ENCODE measurements at regions not wholly inside any gene's neighbourhood (a gene's known extent, or its start where the extent isn't known, plus 50 kb on each side); places are given as distances from the start of the nearest gene placed in this dataset.

DNA sequence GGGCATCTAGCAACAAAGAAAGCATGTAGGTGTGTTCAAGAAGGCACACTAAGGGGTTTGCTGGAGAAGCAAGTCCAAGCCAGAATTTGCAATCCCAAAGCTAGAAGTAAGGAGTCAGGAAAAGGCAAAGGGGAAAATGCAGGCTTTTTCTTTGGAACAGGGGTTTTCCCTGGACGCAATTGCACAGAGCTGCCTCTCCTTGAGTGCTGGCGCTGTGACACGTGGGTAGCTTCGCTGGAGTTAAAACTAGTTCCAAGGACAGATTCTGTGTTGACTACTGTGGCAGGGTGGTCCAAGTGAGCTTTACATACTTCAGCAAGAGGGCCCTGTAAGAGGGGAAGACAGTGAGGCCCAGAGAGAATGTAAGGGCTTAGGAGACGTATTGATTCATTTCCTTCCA, 277.1 kb downstream of the ADGRA3 start:
- Histone ChIP-seq H3K27me3 (no peaks in the 10 kb centered on the region), H3K36me3 (no peaks in the 10 kb centered on the region), H3K9me3 (no peaks in the 10 kb centered on the region), H3K4me3 (no peak overlapping the region), H3K4me1 (no peaks in the 10 kb centered on the region), H3K27ac (no peak overlapping the region)
- no peak for DNase-seq (ENCODE audit: low spot score)
- TF ChIP-seq, protein P1, sequence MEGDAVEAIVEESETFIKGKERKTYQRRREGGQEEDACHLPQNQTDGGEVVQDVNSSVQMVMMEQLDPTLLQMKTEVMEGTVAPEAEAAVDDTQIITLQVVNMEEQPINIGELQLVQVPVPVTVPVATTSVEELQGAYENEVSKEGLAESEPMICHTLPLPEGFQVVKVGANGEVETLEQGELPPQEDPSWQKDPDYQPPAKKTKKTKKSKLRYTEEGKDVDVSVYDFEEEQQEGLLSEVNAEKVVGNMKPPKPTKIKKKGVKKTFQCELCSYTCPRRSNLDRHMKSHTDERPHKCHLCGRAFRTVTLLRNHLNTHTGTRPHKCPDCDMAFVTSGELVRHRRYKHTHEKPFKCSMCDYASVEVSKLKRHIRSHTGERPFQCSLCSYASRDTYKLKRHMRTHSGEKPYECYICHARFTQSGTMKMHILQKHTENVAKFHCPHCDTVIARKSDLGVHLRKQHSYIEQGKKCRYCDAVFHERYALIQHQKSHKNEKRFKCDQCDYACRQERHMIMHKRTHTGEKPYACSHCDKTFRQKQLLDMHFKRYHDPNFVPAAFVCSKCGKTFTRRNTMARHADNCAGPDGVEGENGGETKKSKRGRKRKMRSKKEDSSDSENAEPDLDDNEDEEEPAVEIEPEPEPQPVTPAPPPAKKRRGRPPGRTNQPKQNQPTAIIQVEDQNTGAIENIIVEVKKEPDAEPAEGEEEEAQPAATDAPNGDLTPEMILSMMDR (IDR thresholded peaks at IDR 0.05): no peak

DNA sequence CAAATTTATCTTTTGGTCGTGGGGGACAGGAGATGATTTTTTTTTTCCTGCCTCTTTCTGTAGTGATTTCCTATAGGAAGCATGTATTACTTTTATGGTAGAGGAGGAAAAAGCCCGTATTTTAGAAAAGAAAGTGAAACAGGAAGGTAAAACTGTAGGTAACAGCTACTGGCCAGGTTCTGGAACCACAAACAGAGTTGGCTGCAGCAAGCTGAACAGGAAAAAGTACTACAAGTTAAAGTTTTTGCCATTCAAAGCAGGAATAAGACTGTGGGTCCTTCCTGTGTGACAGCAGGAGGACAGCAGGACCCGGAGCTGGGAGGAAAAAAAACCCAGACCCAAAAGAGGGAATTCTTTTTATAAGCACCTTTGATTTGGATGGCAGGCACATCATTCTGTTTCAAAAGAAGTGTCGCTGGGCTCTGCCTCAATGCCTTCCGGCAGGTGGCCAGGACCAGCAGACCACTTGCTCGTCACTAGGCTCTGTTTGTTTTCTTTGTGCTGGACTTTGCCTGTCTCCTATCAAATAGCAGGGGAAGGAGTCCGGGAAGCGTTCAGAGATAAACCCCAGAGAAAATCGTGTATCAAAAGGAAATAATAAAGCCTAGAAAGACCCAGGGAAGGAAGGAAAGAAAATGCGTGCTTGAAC, 277.9 kb downstream of the ADGRA3 start:
- TF ChIP-seq, protein P1 (IDR thresholded peaks at IDR 0.05): no peak
- Histone ChIP-seq H3K27me3 (no peaks in the 10 kb centered on the region), H3K36me3 (no peaks in the 10 kb centered on the region), H3K4me3 (no peak overlapping the region), H3K9me3 (no peaks in the 10 kb centered on the region), H3K27ac (no peak overlapping the region), H3K4me1 (no peaks in the 10 kb centered on the region)
- DNase-seq (ENCODE audit: low spot score): no peak

DNA sequence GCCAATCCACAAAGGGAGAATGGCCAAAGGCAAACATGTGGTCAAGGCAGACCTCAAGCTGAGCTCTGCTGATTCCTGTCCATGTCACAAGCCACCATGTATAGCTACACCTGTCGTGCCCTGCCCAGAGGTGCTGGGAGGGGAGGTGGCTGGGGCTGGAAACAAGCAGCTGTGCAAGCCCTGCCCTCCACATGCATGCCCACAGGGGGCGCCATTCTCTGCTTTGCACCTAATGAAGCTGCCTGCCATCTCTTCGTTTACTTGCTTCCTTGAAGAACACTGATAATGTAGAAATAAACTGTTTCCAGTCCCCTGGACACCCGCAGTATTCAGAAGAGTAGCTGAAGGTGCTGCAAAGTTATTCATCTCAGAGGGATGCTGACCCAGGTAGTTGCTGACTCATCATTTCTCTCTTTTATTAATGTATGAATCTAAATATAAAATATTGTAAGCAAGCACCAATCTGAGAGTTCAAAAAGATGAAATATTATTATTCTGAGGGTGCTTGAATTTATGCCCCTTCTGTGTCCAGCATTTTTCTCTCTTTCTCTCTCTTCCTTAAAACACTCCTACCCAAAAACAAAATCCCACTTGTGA, 278.6 kb downstream of the ADGRA3 start:
- H3K9me3 ChIP-seq: no peaks in the 10 kb centered on the region
- no peak overlapping the region for H3K27ac ChIP-seq
- H3K36me3 ChIP-seq: no peaks in the 10 kb centered on the region
- TF ChIP-seq, protein P1 (IDR thresholded peaks at IDR 0.05): no peak
- no peaks in the 10 kb centered on the region for H3K4me1 ChIP-seq
- H3K27me3 ChIP-seq: no peaks in the 10 kb centered on the region
- no peak for DNase-seq (ENCODE audit: low spot score)
- no peak overlapping the region for H3K4me3 ChIP-seq

DNA sequence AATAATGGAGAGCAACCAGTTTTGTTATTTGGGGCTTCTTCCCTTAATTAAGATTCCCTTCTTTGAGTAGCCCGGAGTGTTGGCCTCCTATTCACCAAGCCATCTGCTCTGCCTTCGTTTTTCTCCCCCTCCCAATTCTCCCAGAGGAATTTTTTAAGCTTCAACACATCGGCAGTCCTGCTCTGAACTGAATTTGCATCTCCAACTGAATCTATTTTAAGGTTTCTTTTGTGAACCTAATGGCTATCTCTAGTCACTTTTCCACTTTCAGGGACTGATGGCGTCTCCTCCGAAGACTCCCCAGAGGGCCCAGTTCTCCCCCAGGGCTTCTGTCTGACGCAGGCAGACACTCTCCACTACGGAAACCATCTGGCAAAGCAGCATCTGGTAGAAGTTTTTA, 280.2 kb downstream of the ADGRA3 start:
- Histone ChIP-seq H3K36me3 (no peaks in the 10 kb centered on the region), H3K27me3 (no peaks in the 10 kb centered on the region), H3K9me3 (no peaks in the 10 kb centered on the region), H3K27ac (no peak overlapping the region), H3K4me1 (no peaks in the 10 kb centered on the region), H3K4me3 (no peak overlapping the region)
- TF ChIP-seq, protein P1 (IDR thresholded peaks at IDR 0.05): no peak
- DNase-seq (ENCODE audit: low spot score): no peak

DNA sequence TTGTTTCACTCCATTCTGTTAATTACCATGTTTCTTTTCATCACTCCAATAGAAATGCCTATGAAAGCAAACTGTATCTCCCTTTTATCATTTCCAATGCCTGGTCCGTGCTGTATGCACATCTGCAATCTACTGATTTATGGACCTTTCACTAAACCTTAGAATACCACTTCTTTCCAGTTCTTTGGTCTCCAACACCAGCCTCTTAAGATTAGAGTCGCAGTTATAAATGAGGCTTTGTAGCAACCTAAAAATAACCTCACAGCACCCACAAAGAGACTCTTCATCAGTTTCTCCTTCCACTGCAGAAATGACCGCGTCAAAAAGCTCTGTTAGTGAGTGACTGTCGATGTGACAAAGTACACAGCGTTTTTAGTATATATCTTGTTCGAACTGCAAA, 282.6 kb downstream of the ADGRA3 start:
- H3K4me3 ChIP-seq: no peak overlapping the region
- H3K9me3 ChIP-seq: no peaks in the 10 kb centered on the region
- DNase-seq (ENCODE audit: low spot score): no peak
- no peaks in the 10 kb centered on the region for H3K36me3 ChIP-seq
- TF ChIP-seq, protein P1 (IDR thresholded peaks at IDR 0.05): no peak
- H3K27me3 ChIP-seq: no peaks in the 10 kb centered on the region
- H3K4me1 ChIP-seq: no peaks in the 10 kb centered on the region
- no peak overlapping the region for H3K27ac ChIP-seq

DNA sequence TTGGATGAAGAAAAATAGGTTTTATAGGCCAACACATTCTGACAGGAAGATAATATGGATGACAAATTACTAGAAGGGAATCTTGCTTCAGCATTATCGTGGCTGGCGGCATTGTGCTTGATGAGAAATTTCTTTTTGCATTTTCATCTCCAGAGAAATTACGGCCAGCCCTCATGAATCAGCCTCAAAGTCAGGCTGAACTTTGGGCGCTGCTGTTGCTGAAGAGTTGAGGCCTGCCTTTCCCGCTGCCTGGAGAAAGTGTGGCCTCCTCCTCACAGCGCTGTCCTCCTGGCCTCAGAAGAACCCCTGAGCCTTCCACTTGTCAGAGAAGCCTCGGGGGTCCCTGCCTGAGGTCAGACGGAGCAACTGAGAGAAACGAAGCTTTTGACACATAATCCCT, 272.4 kb upstream of the KCNIP4 start:
- H3K36me3 ChIP-seq: no peaks in the 10 kb centered on the region

More for the DNA sequence above, 272.4 kb upstream of the KCNIP4 start:
- no peak for DNase-seq (ENCODE audit: low spot score)
- TF ChIP-seq, protein P1 (IDR thresholded peaks at IDR 0.05): no peak
- Histone ChIP-seq H3K9me3 (no peaks in the 10 kb centered on the region), H3K27me3 (no peaks in the 10 kb centered on the region), H3K27ac (no peak overlapping the region), H3K4me1 (no peaks in the 10 kb centered on the region), H3K4me3 (no peak overlapping the region)

Measured in right atrium auricular region (tissue), 2 donors.